ENCODE measurements at regions not wholly inside any gene's neighbourhood (a gene's known extent, or its start where the extent isn't known, plus 50 kb on each side); places are given as distances from the start of the nearest gene placed in this dataset.

- Histone ChIP-seq H3K36me3 (ENCODE audit: control insufficient read depth, insufficient read depth, low read length) (no peaks in the 10 kb centered on the region), H3K4me3 (ENCODE audit: insufficient read depth, low read depth, low read length) (no peak overlapping the region), H3K9me3 (ENCODE audit: control insufficient read depth, low read length) (no peaks in the 10 kb centered on the region), H3K27me3 (ENCODE audit: control insufficient read depth, insufficient read depth, low read length, poor library complexity, severe bottlenecking) (peaks cover 86% of the 10 kb centered on the region), H3K4me1 (ENCODE audit: control insufficient read depth, insufficient read depth, low read length) (no peaks in the 10 kb centered on the region), H3K27ac (ENCODE audit: insufficient read depth, low read depth, low read length, poor library complexity, severe bottlenecking) (no peak overlapping the region)
- 84 to 91% methylated on average over 1 of the region's 1 CpG for WGBS, 2 experiments
Observed at GRCh38 chr22:22425356-22425755, 83.2 kb downstream of the ZNF280B start.

- Histone ChIP-seq H3K27ac (ENCODE audit: insufficient read depth, low read depth, low read length, poor library complexity, severe bottlenecking) (no peak overlapping the region), H3K9me3 (ENCODE audit: control insufficient read depth, low read length) (no peaks in the 10 kb centered on the region), H3K4me3 (ENCODE audit: insufficient read depth, low read depth, low read length) (no peak overlapping the region), H3K27me3 (ENCODE audit: control insufficient read depth, insufficient read depth, low read length, poor library complexity, severe bottlenecking) (peaks cover 86% of the 10 kb centered on the region), H3K36me3 (ENCODE audit: control insufficient read depth, insufficient read depth, low read length) (no peaks in the 10 kb centered on the region), H3K4me1 (ENCODE audit: control insufficient read depth, insufficient read depth, low read length) (no peaks in the 10 kb centered on the region)
- WGBS, 2 experiments, result 78 to 80% methylated on average over 8 of the region's 8 CpGs
Observed at GRCh38 chr22:22425783-22426624, 82.5 kb downstream of the ZNF280B start.

- no peak overlapping the region for H3K4me3 ChIP-seq (ENCODE audit: insufficient read depth, low read depth, low read length)
- no peak overlapping the region for H3K27ac ChIP-seq (ENCODE audit: insufficient read depth, low read depth, low read length, poor library complexity, severe bottlenecking)
- H3K9me3 ChIP-seq (ENCODE audit: control insufficient read depth, low read length), result no peaks in the 10 kb centered on the region
- H3K4me1 ChIP-seq (ENCODE audit: control insufficient read depth, insufficient read depth, low read length), result no peaks in the 10 kb centered on the region
- 87 to 92% methylated on average over 4 of the region's 4 CpGs for WGBS, 2 experiments
- peaks cover 86% of the 10 kb centered on the region for H3K27me3 ChIP-seq (ENCODE audit: control insufficient read depth, insufficient read depth, low read length, poor library complexity, severe bottlenecking)
- H3K36me3 ChIP-seq (ENCODE audit: control insufficient read depth, insufficient read depth, low read length), result no peaks in the 10 kb centered on the region
Observed at GRCh38 chr22:22427542-22428065, 80.9 kb downstream of the ZNF280B start.

- no peaks in the 10 kb centered on the region for H3K9me3 ChIP-seq (ENCODE audit: control insufficient read depth, low read length)
- no peak overlapping the region for H3K4me3 ChIP-seq (ENCODE audit: insufficient read depth, low read depth, low read length)
- no peaks in the 10 kb centered on the region for H3K36me3 ChIP-seq (ENCODE audit: control insufficient read depth, insufficient read depth, low read length)
- H3K27me3 ChIP-seq (ENCODE audit: control insufficient read depth, insufficient read depth, low read length, poor library complexity, severe bottlenecking), result peaks cover 83% of the 10 kb centered on the region
- 78 to 84% methylated on average over 7 to 8 of the region's 8 CpGs for WGBS, 2 experiments
- no peak overlapping the region for H3K27ac ChIP-seq (ENCODE audit: insufficient read depth, low read depth, low read length, poor library complexity, severe bottlenecking)
- H3K4me1 ChIP-seq (ENCODE audit: control insufficient read depth, insufficient read depth, low read length), result no peaks in the 10 kb centered on the region
Observed at GRCh38 chr22:22428222-22429098, 80.1 kb downstream of the ZNF280B start.

- WGBS, 2 experiments, result 64 to 66% methylated on average over 6 of the region's 6 CpGs
- Histone ChIP-seq H3K27ac (ENCODE audit: insufficient read depth, low read depth, low read length, poor library complexity, severe bottlenecking) (no peak overlapping the region), H3K9me3 (ENCODE audit: control insufficient read depth, low read length) (no peaks in the 10 kb centered on the region), H3K4me3 (ENCODE audit: insufficient read depth, low read depth, low read length) (no peak overlapping the region), H3K27me3 (ENCODE audit: control insufficient read depth, insufficient read depth, low read length, poor library complexity, severe bottlenecking) (peaks cover 83% of the 10 kb centered on the region), H3K36me3 (ENCODE audit: control insufficient read depth, insufficient read depth, low read length) (no peaks in the 10 kb centered on the region), H3K4me1 (ENCODE audit: control insufficient read depth, insufficient read depth, low read length) (no peaks in the 10 kb centered on the region)
Observed at GRCh38 chr22:22429369-22430108, 79.0 kb downstream of the ZNF280B start.

- no peaks in the 10 kb centered on the region for H3K36me3 ChIP-seq (ENCODE audit: control insufficient read depth, insufficient read depth, low read length)
- H3K9me3 ChIP-seq (ENCODE audit: control insufficient read depth, low read length), result no peaks in the 10 kb centered on the region
- no peak overlapping the region for H3K4me3 ChIP-seq (ENCODE audit: insufficient read depth, low read depth, low read length)
- no peak overlapping the region for H3K27ac ChIP-seq (ENCODE audit: insufficient read depth, low read depth, low read length, poor library complexity, severe bottlenecking)
- peaks cover 86% of the 10 kb centered on the region for H3K27me3 ChIP-seq (ENCODE audit: control insufficient read depth, insufficient read depth, low read length, poor library complexity, severe bottlenecking)
- no peaks in the 10 kb centered on the region for H3K4me1 ChIP-seq (ENCODE audit: control insufficient read depth, insufficient read depth, low read length)
- 88 to 90% methylated on average over 3 to 4 of the region's 4 CpGs for WGBS, 2 experiments
Observed at GRCh38 chr22:22430111-22430820, 78.3 kb downstream of the ZNF280B start.

GRCh38 chr22:22431271-22432220 is 77.0 kb downstream of the ZNF280B start:
- no peak overlapping the region for H3K4me3 ChIP-seq (ENCODE audit: insufficient read depth, low read depth, low read length)
- no peak overlapping the region for H3K27ac ChIP-seq (ENCODE audit: insufficient read depth, low read depth, low read length, poor library complexity, severe bottlenecking)
- 50 to 51% methylated on average over 7 of the region's 7 CpGs for WGBS, 2 experiments
- peaks cover 82% of the 10 kb centered on the region for H3K27me3 ChIP-seq (ENCODE audit: control insufficient read depth, insufficient read depth, low read length, poor library complexity, severe bottlenecking)
- H3K36me3 ChIP-seq (ENCODE audit: control insufficient read depth, insufficient read depth, low read length), result no peaks in the 10 kb centered on the region
- H3K9me3 ChIP-seq (ENCODE audit: control insufficient read depth, low read length), result no peaks in the 10 kb centered on the region
- H3K4me1 ChIP-seq (ENCODE audit: control insufficient read depth, insufficient read depth, low read length), result no peaks in the 10 kb centered on the region

GRCh38 chr22:22432479-22432878 is 76.1 kb downstream of the ZNF280B start:
- Histone ChIP-seq H3K4me1 (ENCODE audit: control insufficient read depth, insufficient read depth, low read length) (no peaks in the 10 kb centered on the region), H3K27ac (ENCODE audit: insufficient read depth, low read depth, low read length, poor library complexity, severe bottlenecking) (no peak overlapping the region), H3K36me3 (ENCODE audit: control insufficient read depth, insufficient read depth, low read length) (no peaks in the 10 kb centered on the region), H3K27me3 (ENCODE audit: control insufficient read depth, insufficient read depth, low read length, poor library complexity, severe bottlenecking) (peaks cover 82% of the 10 kb centered on the region), H3K4me3 (ENCODE audit: insufficient read depth, low read depth, low read length) (no peak overlapping the region), H3K9me3 (ENCODE audit: control insufficient read depth, low read length) (no peaks in the 10 kb centered on the region)
- WGBS, 2 experiments, result 87 to 93% methylated on average over 1 of the region's 1 CpG

- no peak overlapping the region for H3K4me3 ChIP-seq (ENCODE audit: insufficient read depth, low read depth, low read length)
- no peak overlapping the region for H3K27ac ChIP-seq (ENCODE audit: insufficient read depth, low read depth, low read length, poor library complexity, severe bottlenecking)
- H3K36me3 ChIP-seq (ENCODE audit: control insufficient read depth, insufficient read depth, low read length), result no peaks in the 10 kb centered on the region
- no peaks in the 10 kb centered on the region for H3K9me3 ChIP-seq (ENCODE audit: control insufficient read depth, low read length)
- WGBS, 2 experiments, result 78 to 95% methylated on average over 3 of the region's 3 CpGs
- H3K27me3 ChIP-seq (ENCODE audit: control insufficient read depth, insufficient read depth, low read length, poor library complexity, severe bottlenecking), result peaks cover 82% of the 10 kb centered on the region
- H3K4me1 ChIP-seq (ENCODE audit: control insufficient read depth, insufficient read depth, low read length), result no peaks in the 10 kb centered on the region
Observed at GRCh38 chr22:22432937-22433336, 75.6 kb downstream of the ZNF280B start.
